ENCODE measurements at regions not wholly inside any gene's neighbourhood (a gene's known extent, or its start where the extent isn't known, plus 50 kb on each side); places are given as distances from the start of the nearest gene placed in this dataset.

DNA sequence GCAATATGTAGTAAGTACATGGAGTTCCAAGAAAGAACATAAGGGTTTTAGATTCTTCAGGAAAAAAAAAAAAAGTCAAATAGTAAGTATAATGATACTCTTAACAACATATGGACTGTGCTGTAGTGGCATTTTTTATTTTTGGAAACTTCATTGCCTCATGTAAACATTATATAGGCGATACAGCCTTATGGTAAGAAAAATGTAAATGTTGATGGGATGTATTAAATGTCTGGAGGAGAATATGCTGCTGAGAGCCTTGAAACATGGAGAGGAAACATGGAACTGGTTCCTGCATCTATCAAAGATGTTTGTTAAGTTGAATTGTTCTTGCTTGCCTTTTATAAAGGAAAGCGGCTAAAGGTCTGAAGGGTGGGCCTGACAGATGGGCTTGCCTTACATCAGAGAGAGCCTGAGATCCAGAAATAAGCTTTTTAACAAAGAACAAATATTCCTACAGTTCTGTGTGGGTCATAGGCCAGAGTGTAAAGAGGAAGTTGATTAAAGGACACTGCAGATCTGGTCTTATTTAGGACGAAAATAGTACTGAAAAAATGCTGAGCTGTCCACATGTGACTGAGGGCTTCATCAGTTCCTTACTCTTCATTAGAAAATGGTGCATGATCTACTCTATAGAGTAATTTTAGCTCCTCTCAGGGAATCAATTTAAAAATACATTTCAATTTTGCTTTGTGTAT, 448.1 kb upstream of the DCN start:
- ChIA-PET POLR2A (no interaction called here), CTCF (no interaction called here)
- Histone ChIP-seq H3K27me3 (replicated peaks; ENCODE audit: control insufficient read depth, insufficient read depth, low read length) (no peaks in the 10 kb centered on the region), H3K9me3 (no peaks in the 10 kb centered on the region), H3K4me1 (no peaks in the 10 kb centered on the region), H3K4me3 (ENCODE audit: low read depth, low read length) (no peak overlapping the region), H3K36me3 (ENCODE audit: control insufficient read depth, insufficient read depth, low read length) (no peaks in the 10 kb centered on the region)
- peaks cover 3% of the 10 kb centered on the region for H3K27me3 Mint-ChIP-seq (ENCODE audit: insufficient read depth, unreplicated experiment)
- H3K4me3 Mint-ChIP-seq (ENCODE audit: unreplicated experiment) = no peak overlapping the region
- intact Hi-C loops (cut with micrococcal nuclease; ENCODE audit: unreplicated experiment) = no loop called here
- TF ChIP-seq, protein P1, sequence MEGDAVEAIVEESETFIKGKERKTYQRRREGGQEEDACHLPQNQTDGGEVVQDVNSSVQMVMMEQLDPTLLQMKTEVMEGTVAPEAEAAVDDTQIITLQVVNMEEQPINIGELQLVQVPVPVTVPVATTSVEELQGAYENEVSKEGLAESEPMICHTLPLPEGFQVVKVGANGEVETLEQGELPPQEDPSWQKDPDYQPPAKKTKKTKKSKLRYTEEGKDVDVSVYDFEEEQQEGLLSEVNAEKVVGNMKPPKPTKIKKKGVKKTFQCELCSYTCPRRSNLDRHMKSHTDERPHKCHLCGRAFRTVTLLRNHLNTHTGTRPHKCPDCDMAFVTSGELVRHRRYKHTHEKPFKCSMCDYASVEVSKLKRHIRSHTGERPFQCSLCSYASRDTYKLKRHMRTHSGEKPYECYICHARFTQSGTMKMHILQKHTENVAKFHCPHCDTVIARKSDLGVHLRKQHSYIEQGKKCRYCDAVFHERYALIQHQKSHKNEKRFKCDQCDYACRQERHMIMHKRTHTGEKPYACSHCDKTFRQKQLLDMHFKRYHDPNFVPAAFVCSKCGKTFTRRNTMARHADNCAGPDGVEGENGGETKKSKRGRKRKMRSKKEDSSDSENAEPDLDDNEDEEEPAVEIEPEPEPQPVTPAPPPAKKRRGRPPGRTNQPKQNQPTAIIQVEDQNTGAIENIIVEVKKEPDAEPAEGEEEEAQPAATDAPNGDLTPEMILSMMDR (IDR thresholded peaks at IDR 0.05; ENCODE audit: insufficient read depth in 1 of 2, low read depth in 1 of 2, low read length in 1 of 2, severe bottlenecking in 1 of 2, unreplicated experiment in 1 of 2) = no peak
- H3K4me1 Mint-ChIP-seq (ENCODE audit: low read depth, unreplicated experiment) = no peaks in the 10 kb centered on the region
- DNase-seq = no peak
- H3K9me3 Mint-ChIP-seq (ENCODE audit: unreplicated experiment) = peaks cover 16% of the 10 kb centered on the region
- H3K27ac Mint-ChIP-seq (ENCODE audit: unreplicated experiment) = no peak overlapping the region
- no peaks in the 10 kb centered on the region for H3K36me3 Mint-ChIP-seq (ENCODE audit: insufficient read depth, unreplicated experiment)
- no TSS peak for BruUV-seq (replicated peaks)

DNA sequence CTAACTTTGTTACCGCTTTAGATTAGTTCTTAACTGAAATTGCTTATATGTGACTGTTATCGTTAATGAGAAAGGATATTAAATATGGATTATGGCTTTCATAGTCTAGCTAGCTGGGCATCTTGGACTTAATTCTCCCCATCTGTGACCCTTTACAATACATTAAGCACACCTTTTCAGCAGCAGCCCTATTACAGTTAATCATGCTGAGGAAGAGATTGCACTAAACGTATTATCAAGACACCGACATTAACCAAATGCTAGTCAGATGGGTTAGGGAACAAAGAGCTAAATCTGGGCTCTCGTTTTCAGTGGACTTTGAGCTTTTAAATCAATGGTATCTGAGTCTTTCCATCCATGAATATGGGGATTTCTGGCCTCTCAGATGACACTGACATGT, 447.5 kb upstream of the DCN start:
- Histone ChIP-seq H3K4me3 (ENCODE audit: low read depth, low read length) (no peak overlapping the region), H3K36me3 (ENCODE audit: control insufficient read depth, insufficient read depth, low read length) (no peaks in the 10 kb centered on the region), H3K9me3 (no peaks in the 10 kb centered on the region), H3K27me3 (replicated peaks; ENCODE audit: control insufficient read depth, insufficient read depth, low read length) (no peaks in the 10 kb centered on the region), H3K4me1 (no peaks in the 10 kb centered on the region)
- no TSS peak for BruUV-seq (replicated peaks)
- Mint-ChIP-seq H3K27ac (ENCODE audit: unreplicated experiment) (no peak overlapping the region), H3K9me3 (ENCODE audit: unreplicated experiment) (peaks cover 16% of the 10 kb centered on the region), H3K36me3 (ENCODE audit: insufficient read depth, unreplicated experiment) (no peaks in the 10 kb centered on the region), H3K4me1 (ENCODE audit: low read depth, unreplicated experiment) (no peaks in the 10 kb centered on the region), H3K27me3 (ENCODE audit: insufficient read depth, unreplicated experiment) (peaks cover 3% of the 10 kb centered on the region), H3K4me3 (ENCODE audit: unreplicated experiment) (no peak overlapping the region)
- DNase-seq = no peak
- POLR2A ChIA-PET = no interaction called here
- TF ChIP-seq, protein P1 (IDR thresholded peaks at IDR 0.05; ENCODE audit: insufficient read depth in 1 of 2, low read depth in 1 of 2, low read length in 1 of 2, severe bottlenecking in 1 of 2, unreplicated experiment in 1 of 2) = no peak
- intact Hi-C loops (cut with micrococcal nuclease; ENCODE audit: unreplicated experiment) = no loop called here
- CTCF ChIA-PET = no interaction called here

DNA sequence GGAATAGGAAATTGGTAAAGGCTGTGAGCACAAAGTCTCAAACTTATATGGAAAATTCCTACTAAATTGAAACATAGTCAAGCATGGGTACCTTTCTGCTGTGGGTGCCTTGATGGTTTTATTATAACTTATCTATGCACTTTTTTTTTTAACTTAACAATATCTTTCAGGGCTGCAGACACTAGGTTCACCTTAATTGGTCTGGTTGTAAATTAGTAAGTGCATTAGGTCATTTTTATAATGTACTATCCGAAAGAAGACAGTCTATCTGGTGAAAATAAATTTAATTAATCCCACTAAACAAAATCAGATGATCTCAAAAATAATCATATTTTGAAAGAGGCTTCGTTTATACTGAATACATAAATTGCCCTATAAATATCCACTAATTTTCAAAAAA, 446.8 kb upstream of the DCN start:
- H3K36me3 ChIP-seq (ENCODE audit: control insufficient read depth, insufficient read depth, low read length) = no peaks in the 10 kb centered on the region
- H3K4me3 Mint-ChIP-seq (ENCODE audit: unreplicated experiment) = no peak overlapping the region
- DNase-seq = no peak
- H3K9me3 Mint-ChIP-seq (ENCODE audit: unreplicated experiment) = peaks cover 16% of the 10 kb centered on the region
- TF ChIP-seq, protein P1 (IDR thresholded peaks at IDR 0.05; ENCODE audit: insufficient read depth in 1 of 2, low read depth in 1 of 2, low read length in 1 of 2, severe bottlenecking in 1 of 2, unreplicated experiment in 1 of 2) = no peak
- H3K4me1 ChIP-seq = no peaks in the 10 kb centered on the region
- no peaks in the 10 kb centered on the region for H3K4me1 Mint-ChIP-seq (ENCODE audit: low read depth, unreplicated experiment)
- H3K36me3 Mint-ChIP-seq (ENCODE audit: insufficient read depth, unreplicated experiment) = no peaks in the 10 kb centered on the region
- ChIA-PET CTCF (no interaction called here), POLR2A (no interaction called here)
- intact Hi-C loops (cut with micrococcal nuclease; ENCODE audit: unreplicated experiment) = no loop called here
- H3K4me3 ChIP-seq (ENCODE audit: low read depth, low read length) = no peak overlapping the region
- no peaks in the 10 kb centered on the region for H3K9me3 ChIP-seq
- no TSS peak for BruUV-seq (replicated peaks)
- no peaks in the 10 kb centered on the region for H3K27me3 ChIP-seq (replicated peaks; ENCODE audit: control insufficient read depth, insufficient read depth, low read length)
- peaks cover 3% of the 10 kb centered on the region for H3K27me3 Mint-ChIP-seq (ENCODE audit: insufficient read depth, unreplicated experiment)
- H3K27ac Mint-ChIP-seq (ENCODE audit: unreplicated experiment) = no peak overlapping the region
